ENCODE measurements at regions not wholly inside any gene's neighbourhood (a gene's known extent, or its start where the extent isn't known, plus 50 kb on each side); places are given as distances from the start of the nearest gene placed in this dataset.

GRCh38 chr10:80909254-80909653, 371.6 kb downstream of the SH2D4B start:
- TF ChIP-seq EZH2 (IDR thresholded peaks at IDR 0.05): no peak
- no peak for TF ChIP-seq POLR2AphosphoS5 (IDR thresholded peaks at IDR 0.05; ENCODE audit: borderline replicate concordance, low read depth, low read length)
